ENCODE measurements at regions not wholly inside any gene's neighbourhood (a gene's known extent, or its start where the extent isn't known, plus 50 kb on each side); places are given as distances from the start of the nearest gene placed in this dataset.

DNA sequence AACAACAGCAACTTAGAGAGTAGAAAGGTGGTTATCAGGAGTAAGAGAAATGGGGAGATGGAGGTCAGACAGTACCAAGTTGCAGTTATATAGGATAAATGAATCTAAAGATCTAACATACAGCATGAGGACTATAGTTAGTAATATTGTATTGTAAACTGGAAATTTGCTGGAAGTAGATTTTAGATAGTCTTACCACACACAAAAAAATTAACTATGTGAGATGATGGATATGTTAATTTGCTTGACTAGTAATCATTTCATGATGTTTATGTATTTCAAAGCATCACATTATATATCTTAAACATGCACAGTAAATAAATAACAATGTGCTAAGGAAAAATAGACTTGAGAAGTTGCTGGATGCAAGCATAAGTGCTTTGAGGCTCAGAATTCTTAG, 622.1 kb downstream of the CCDC171 start:
- no peak overlapping the region for H3K4me3 ChIP-seq
- TF ChIP-seq, protein P1, sequence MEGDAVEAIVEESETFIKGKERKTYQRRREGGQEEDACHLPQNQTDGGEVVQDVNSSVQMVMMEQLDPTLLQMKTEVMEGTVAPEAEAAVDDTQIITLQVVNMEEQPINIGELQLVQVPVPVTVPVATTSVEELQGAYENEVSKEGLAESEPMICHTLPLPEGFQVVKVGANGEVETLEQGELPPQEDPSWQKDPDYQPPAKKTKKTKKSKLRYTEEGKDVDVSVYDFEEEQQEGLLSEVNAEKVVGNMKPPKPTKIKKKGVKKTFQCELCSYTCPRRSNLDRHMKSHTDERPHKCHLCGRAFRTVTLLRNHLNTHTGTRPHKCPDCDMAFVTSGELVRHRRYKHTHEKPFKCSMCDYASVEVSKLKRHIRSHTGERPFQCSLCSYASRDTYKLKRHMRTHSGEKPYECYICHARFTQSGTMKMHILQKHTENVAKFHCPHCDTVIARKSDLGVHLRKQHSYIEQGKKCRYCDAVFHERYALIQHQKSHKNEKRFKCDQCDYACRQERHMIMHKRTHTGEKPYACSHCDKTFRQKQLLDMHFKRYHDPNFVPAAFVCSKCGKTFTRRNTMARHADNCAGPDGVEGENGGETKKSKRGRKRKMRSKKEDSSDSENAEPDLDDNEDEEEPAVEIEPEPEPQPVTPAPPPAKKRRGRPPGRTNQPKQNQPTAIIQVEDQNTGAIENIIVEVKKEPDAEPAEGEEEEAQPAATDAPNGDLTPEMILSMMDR (IDR thresholded peaks at IDR 0.05): no peak
- TF ChIP-seq POLR2AphosphoS5 (IDR thresholded peaks at IDR 0.05; ENCODE audit: insufficient read depth in 1 of 2, low read depth in 1 of 2) (no peak), POLR2A (IDR thresholded peaks at IDR 0.05) (no peak)

DNA sequence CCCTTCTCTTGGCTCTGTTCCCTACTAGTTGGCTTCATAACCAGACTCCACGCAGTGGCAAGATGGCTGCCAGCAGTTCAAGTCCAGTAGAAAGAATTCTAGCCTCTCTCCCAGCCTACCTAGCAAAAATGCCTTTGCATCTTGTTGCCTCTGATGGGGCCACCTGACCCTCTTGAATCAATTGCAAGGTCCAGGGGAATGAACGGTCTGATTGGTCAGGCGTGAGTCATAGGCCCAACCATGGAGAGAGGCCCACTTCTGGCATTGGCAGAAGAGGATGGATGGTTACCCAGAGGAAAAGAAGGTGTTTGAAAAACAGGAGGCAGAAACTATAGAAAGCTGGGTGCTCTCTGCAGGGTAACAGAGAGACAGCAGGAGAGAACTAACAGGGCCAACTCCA, 622.6 kb downstream of the CCDC171 start:
- Histone ChIP-seq H3K36me3 (no peaks in the 10 kb centered on the region), H3K4me3 (no peak overlapping the region), H3K27me3 (no peaks in the 10 kb centered on the region), H3K9me3 (no peaks in the 10 kb centered on the region), H3K4me1 (no peaks in the 10 kb centered on the region), H3K27ac (no peak overlapping the region)
- DNase-seq (ENCODE audit: extremely low spot score in 2 of 2): peak in 1 of 2 donors; percentile 60
- intact Hi-C loops (cut with DNase I): no loop called here
- TF ChIP-seq, protein P1 (IDR thresholded peaks at IDR 0.05): no peak
- TF ChIP-seq POLR2A (IDR thresholded peaks at IDR 0.05) (no peak), POLR2AphosphoS5 (IDR thresholded peaks at IDR 0.05; ENCODE audit: insufficient read depth in 1 of 2, low read depth in 1 of 2) (no peak)

More for the DNA sequence above, 622.1 kb downstream of the CCDC171 start:
- intact Hi-C loops (cut with DNase I): no loop called here
- H3K36me3 ChIP-seq: no peaks in the 10 kb centered on the region
- H3K27me3 ChIP-seq: no peaks in the 10 kb centered on the region
- no peak for DNase-seq (ENCODE audit: extremely low spot score in 2 of 2)
- no peaks in the 10 kb centered on the region for H3K9me3 ChIP-seq
- H3K27ac ChIP-seq: no peak overlapping the region
- no peaks in the 10 kb centered on the region for H3K4me1 ChIP-seq

DNA sequence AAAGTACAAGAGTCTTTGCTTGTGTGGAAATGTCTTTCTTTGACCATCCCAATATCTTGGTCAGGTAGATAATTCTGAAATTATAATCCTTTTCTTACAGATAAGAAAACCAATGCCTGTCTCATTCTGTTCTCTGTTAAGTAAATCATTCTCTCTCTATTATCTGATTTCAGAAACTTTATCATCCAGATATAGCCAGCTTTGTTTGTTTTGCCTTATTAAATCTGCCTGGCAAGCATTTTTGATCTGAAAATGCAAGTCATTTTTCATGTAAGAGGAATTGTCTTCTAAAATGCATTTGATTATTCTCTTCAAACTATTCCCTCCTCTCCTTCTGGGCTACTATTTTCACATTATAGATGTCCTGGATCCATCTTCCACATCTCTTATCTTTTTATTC, 625.5 kb downstream of the CCDC171 start:
- no peak for TF ChIP-seq POLR2A (IDR thresholded peaks at IDR 0.05)
- TF ChIP-seq, protein P1 (IDR thresholded peaks at IDR 0.05): no peak
- TF ChIP-seq POLR2AphosphoS5 (IDR thresholded peaks at IDR 0.05; ENCODE audit: insufficient read depth in 1 of 2, low read depth in 1 of 2): no peak
- Histone ChIP-seq H3K4me1 (no peaks in the 10 kb centered on the region), H3K36me3 (no peaks in the 10 kb centered on the region), H3K9me3 (no peaks in the 10 kb centered on the region), H3K27ac (no peak overlapping the region), H3K27me3 (no peaks in the 10 kb centered on the region), H3K4me3 (no peak overlapping the region)
- intact Hi-C loops (cut with DNase I): no loop called here
- DNase-seq (ENCODE audit: extremely low spot score in 2 of 2): no peak

DNA sequence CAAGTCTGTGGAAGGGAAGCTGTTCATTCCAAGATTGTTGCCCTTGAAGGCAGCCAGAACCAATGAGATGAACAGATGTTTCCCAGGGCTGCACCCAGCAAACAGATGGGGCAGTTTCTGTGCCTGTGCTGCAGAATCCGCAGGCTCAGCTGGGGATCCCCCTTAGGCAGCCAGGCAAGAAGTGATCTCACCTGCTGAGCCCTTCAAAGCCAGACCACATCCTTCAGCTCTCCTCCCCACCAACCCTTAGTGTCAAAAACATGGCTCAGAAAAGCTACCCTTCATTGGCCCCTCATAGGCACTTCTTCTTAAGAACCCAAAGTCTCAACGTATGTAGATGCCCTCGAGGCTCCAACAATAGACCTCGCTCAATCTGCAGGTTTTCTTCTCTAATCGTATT, 626.7 kb downstream of the CCDC171 start:
- Histone ChIP-seq H3K27ac (no peak overlapping the region), H3K4me3 (no peak overlapping the region), H3K27me3 (no peaks in the 10 kb centered on the region), H3K4me1 (no peaks in the 10 kb centered on the region), H3K9me3 (no peaks in the 10 kb centered on the region), H3K36me3 (no peaks in the 10 kb centered on the region)
- intact Hi-C loops (cut with DNase I): no loop called here
- peak in 1 of 2 donors; percentile 80 for DNase-seq (ENCODE audit: extremely low spot score in 2 of 2)
- TF ChIP-seq POLR2AphosphoS5 (IDR thresholded peaks at IDR 0.05; ENCODE audit: insufficient read depth in 1 of 2, low read depth in 1 of 2) (no peak), POLR2A (IDR thresholded peaks at IDR 0.05) (no peak)
- TF ChIP-seq, protein P1 (IDR thresholded peaks at IDR 0.05): no peak

DNA sequence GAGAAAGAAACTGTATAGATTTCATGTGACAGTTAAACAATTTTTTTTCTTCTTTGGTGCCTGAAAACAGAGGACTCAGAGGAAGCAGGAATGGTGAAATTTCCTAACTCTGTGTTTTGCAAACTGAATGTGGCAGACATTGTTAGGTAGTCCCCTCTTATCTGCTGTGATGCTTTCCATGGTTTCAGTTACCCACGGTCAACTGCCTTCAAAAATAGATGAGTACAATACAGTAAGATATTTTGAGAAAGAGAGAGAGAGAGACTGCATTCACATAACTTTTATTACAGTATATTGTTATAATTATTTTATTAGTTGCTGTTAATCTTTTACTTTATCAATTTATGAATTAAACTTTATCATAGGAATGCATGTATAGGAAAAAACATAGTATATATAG, 627.2 kb downstream of the CCDC171 start:
- Histone ChIP-seq H3K27ac (no peak overlapping the region), H3K27me3 (no peaks in the 10 kb centered on the region), H3K36me3 (no peaks in the 10 kb centered on the region), H3K4me3 (no peak overlapping the region), H3K4me1 (no peaks in the 10 kb centered on the region), H3K9me3 (no peaks in the 10 kb centered on the region)
- intact Hi-C loops (cut with DNase I): no loop called here
- TF ChIP-seq, protein P1 (IDR thresholded peaks at IDR 0.05): no peak
- TF ChIP-seq POLR2A (IDR thresholded peaks at IDR 0.05) (no peak), POLR2AphosphoS5 (IDR thresholded peaks at IDR 0.05; ENCODE audit: insufficient read depth in 1 of 2, low read depth in 1 of 2) (no peak)
- no peak for DNase-seq (ENCODE audit: extremely low spot score in 2 of 2)
